ENCODE measurements at regions not wholly inside any gene's neighbourhood (a gene's known extent, or its start where the extent isn't known, plus 50 kb on each side); places are given as distances from the start of the nearest gene placed in this dataset.

DNA sequence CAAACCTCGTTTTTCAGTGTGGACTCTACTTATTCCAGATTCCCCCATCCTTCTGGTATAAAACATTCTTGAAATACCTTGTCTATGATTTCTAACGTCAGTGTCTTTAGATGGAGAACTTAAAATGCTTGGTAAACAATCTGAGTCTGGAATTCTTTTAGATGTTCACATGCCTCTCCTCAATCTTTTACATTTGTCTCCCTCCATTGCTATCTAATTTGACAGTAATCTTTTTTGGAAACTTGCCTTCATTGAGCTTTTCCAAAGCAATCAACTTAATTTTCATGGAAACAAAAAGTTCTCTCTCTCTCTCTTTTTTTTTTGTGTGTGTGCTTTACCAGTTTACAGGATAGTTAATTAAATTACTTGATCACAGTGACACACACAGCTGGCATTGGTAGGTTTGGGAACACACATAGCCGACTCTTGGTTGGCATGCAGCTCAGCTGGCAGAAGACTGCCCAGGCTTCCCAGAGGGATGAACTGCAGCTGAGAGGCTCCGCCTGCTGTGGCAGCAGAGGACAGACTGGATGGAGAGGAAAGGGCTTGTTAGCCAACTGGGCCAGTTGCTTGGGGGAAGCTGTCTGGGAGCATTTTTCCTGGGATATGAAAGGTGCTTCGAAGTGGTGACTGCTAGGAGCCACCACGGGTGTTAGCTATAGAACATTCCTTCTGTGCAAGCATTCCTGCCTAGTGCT, 271.3 kb downstream of the ZSWIM6 start:
- Histone ChIP-seq H3F3A (ENCODE audit: insufficient read depth, low read length) (no peaks in the 10 kb centered on the region), H3K4me1 (ENCODE audit: low read length) (no peaks in the 10 kb centered on the region), H3K36me3 (replicated peaks; ENCODE audit: insufficient read depth, low read length) (no peaks in the 10 kb centered on the region), H3K9me3 (replicated peaks; ENCODE audit: insufficient read depth, low read length) (no peaks in the 10 kb centered on the region), H3K27ac (ENCODE audit: low read length) (no peak overlapping the region), H3K9me2 (replicated peaks; ENCODE audit: insufficient read depth, low read length) (no peaks in the 10 kb centered on the region), H3K27me3 (replicated peaks; ENCODE audit: insufficient read depth, low read length) (no peaks in the 10 kb centered on the region), H2AFZ (ENCODE audit: low read length) (no peak overlapping the region), H4K20me1 (ENCODE audit: insufficient read depth, low read length) (no peaks in the 10 kb centered on the region), H3K79me2 (ENCODE audit: low read length) (no peaks in the 10 kb centered on the region), H3K4me2 (ENCODE audit: low read depth, low read length) (no peak overlapping the region), H3K9ac (ENCODE audit: low read length) (no peak overlapping the region), H3K4me3 (ENCODE audit: low read length) (no peak overlapping the region)
- no peak for DNase-seq
- TF ChIP-seq EZH2 (optimal IDR thresholded peaks at IDR 0.05; ENCODE audit: low read depth, low read length) (no peak), EZH2phosphoT487 (IDR thresholded peaks at IDR 0.05; ENCODE audit: low read length) (no peak)
- TF ChIP-seq, protein P1, sequence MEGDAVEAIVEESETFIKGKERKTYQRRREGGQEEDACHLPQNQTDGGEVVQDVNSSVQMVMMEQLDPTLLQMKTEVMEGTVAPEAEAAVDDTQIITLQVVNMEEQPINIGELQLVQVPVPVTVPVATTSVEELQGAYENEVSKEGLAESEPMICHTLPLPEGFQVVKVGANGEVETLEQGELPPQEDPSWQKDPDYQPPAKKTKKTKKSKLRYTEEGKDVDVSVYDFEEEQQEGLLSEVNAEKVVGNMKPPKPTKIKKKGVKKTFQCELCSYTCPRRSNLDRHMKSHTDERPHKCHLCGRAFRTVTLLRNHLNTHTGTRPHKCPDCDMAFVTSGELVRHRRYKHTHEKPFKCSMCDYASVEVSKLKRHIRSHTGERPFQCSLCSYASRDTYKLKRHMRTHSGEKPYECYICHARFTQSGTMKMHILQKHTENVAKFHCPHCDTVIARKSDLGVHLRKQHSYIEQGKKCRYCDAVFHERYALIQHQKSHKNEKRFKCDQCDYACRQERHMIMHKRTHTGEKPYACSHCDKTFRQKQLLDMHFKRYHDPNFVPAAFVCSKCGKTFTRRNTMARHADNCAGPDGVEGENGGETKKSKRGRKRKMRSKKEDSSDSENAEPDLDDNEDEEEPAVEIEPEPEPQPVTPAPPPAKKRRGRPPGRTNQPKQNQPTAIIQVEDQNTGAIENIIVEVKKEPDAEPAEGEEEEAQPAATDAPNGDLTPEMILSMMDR (IDR thresholded peaks at IDR 0.05; ENCODE audit: low read length), result no peak

DNA sequence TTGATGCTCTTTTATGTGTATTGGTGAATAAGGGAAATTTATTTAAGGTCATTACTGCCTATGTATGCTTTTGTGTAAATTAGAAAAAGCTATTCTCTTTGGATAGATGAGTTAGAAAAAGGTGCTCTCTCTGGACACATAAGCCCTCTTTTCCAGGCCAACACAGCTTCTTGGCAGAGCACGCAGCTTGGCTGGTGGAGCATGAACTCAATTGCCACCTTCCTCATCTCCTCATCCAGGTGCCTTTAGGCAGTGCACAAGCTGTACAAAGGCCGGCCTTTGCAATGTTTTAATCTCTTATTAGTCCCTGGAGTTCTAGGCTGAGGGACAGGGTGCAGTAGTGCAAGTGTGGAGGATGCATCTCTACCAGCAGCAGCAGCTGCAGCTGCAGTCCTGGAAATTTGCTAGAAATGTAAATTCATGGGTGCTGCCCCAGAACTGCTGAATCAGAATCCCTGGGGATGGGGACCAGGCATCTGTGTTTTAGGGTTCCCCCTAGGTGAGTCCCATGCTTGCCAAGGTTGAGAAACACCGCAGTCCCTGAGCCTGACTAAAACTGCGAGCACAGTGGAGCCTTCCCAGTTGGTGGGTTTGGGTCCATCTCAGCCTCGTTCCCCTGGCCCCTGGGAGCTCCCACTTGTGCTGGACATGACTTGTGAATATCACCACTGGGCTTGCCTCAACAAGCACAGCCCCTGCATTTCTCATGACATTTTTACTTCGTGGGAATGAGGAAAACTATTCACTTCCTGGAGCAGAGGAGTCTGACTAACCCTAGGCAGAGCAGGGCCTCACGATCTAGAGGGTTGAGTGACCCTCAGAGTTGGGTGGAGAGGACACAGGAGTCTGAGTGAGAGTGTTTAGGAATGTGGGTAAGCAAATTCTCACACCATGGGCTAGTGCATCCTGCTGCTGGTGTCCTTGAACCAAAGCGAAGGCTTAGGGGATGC, 272.3 kb downstream of the ZSWIM6 start:
- TF ChIP-seq EZH2 (optimal IDR thresholded peaks at IDR 0.05; ENCODE audit: low read depth, low read length) (no peak), EZH2phosphoT487 (IDR thresholded peaks at IDR 0.05; ENCODE audit: low read length) (no peak)
- TF ChIP-seq, protein P1 (IDR thresholded peaks at IDR 0.05; ENCODE audit: low read length), result no peak
- no peaks in the 10 kb centered on the region for H3K79me2 ChIP-seq (ENCODE audit: low read length)
- H3K36me3 ChIP-seq (replicated peaks; ENCODE audit: insufficient read depth, low read length), result no peaks in the 10 kb centered on the region
- no peaks in the 10 kb centered on the region for H4K20me1 ChIP-seq (ENCODE audit: insufficient read depth, low read length)
- no peak overlapping the region for H3K4me3 ChIP-seq (ENCODE audit: low read length)
- H3K9ac ChIP-seq (ENCODE audit: low read length), result no peak overlapping the region
- no peak overlapping the region for H3K4me2 ChIP-seq (ENCODE audit: low read depth, low read length)
- H3K9me2 ChIP-seq (replicated peaks; ENCODE audit: insufficient read depth, low read length), result no peaks in the 10 kb centered on the region
- H3F3A ChIP-seq (ENCODE audit: insufficient read depth, low read length), result no peaks in the 10 kb centered on the region
- H3K27ac ChIP-seq (ENCODE audit: low read length), result no peak overlapping the region
- H3K27me3 ChIP-seq (replicated peaks; ENCODE audit: insufficient read depth, low read length), result no peaks in the 10 kb centered on the region
- no peaks in the 10 kb centered on the region for H3K9me3 ChIP-seq (replicated peaks; ENCODE audit: insufficient read depth, low read length)
- no peaks in the 10 kb centered on the region for H3K4me1 ChIP-seq (ENCODE audit: low read length)
- H2AFZ ChIP-seq (ENCODE audit: low read length), result no peak overlapping the region
- DNase-seq, result no peak

DNA sequence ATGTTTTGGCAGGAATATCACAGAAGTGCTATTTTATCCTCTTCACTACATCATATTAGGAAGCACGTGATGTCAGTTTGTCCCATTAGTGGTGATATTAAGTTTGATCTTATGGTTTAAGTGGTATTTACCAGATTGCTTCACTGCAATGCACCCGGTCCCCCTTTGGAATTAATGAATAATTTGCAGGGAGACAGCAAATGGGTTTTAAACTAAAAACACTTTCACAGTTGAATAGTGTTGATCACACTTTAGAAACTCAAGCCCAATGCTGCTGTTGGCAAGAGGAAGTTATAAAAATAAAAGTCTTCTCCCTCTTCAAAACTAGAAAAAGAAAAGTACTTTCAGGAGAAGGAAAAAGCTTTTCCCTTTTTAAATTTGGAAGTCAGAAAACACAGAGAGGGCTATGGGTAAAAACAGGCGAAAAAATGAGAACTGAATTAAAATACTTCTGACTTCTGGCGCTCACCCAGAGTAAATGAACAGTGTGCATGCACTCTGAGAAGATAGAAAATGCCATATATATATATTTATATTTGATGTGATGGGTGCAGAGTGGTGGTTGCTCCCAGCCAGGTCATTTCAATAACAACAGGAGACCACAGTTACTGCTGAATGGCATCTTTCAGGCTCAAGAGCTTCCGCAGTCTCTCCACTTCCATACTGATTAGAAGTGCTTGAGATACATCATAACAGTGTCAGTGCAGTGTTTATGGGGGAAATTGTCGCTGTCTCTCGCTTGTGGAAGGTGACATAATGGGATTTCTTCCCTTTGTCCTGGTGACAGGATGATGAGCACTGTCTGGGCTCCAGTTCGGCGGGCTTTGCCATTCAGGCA, 278.0 kb downstream of the ZSWIM6 start:
- H3K4me3 ChIP-seq (ENCODE audit: low read length), result no peak overlapping the region
- no peak overlapping the region for H3K9ac ChIP-seq (ENCODE audit: low read length)
- H3F3A ChIP-seq (ENCODE audit: insufficient read depth, low read length), result no peaks in the 10 kb centered on the region
- H3K27me3 ChIP-seq (replicated peaks; ENCODE audit: insufficient read depth, low read length), result no peaks in the 10 kb centered on the region
- TF ChIP-seq EZH2phosphoT487 (IDR thresholded peaks at IDR 0.05; ENCODE audit: low read length) (no peak), EZH2 (optimal IDR thresholded peaks at IDR 0.05; ENCODE audit: low read depth, low read length) (no peak)
- TF ChIP-seq, protein P1 (IDR thresholded peaks at IDR 0.05; ENCODE audit: low read length), result no peak
- no peak for DNase-seq
- no peaks in the 10 kb centered on the region for H3K79me2 ChIP-seq (ENCODE audit: low read length)
- H3K4me1 ChIP-seq (ENCODE audit: low read length), result no peaks in the 10 kb centered on the region
- H3K36me3 ChIP-seq (replicated peaks; ENCODE audit: insufficient read depth, low read length), result no peaks in the 10 kb centered on the region
- H2AFZ ChIP-seq (ENCODE audit: low read length), result no peak overlapping the region
- H3K27ac ChIP-seq (ENCODE audit: low read length), result no peak overlapping the region
- H4K20me1 ChIP-seq (ENCODE audit: insufficient read depth, low read length), result no peaks in the 10 kb centered on the region
- H3K9me3 ChIP-seq (replicated peaks; ENCODE audit: insufficient read depth, low read length), result no peaks in the 10 kb centered on the region
- H3K9me2 ChIP-seq (replicated peaks; ENCODE audit: insufficient read depth, low read length), result no peaks in the 10 kb centered on the region
- H3K4me2 ChIP-seq (ENCODE audit: low read depth, low read length), result no peak overlapping the region
